ENCODE measurements at regions not wholly inside any gene's neighbourhood (a gene's known extent, or its start where the extent isn't known, plus 50 kb on each side); places are given as distances from the start of the nearest gene placed in this dataset.

DNA sequence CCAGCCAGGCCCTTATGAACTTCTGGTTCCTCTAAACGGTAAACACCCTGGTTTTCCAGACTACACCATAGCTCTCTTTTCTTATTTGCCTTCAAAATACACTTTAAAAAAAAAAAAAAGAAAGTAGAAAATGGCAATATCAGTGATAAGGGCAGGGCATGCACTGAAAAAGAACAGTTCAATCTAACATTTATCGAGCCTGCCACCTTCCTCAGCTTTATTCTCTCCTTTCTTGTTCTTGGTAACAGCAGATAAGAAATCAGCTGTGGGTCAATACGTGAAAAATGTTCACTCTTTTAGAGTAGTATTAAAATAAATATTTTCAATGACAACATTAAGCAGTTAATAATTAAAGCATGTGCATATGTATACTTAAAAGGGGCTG, 83.1 kb upstream of the ZNF648 start:
- H3K4me1 ChIP-seq = peaks cover 0 to 70% (median 31%) of the 10 kb centered on the region in 10 experiments; a peak in 14 of 20 replicates
- H3K9me3 ChIP-seq (replicated peaks in 1 of 11) = no peaks in the 10 kb centered on the region
- peak overlapping the region in 5 of 11 experiments; percentile 43 to 90 (median 76); a peak in 8 of 22 replicates for H3K4me2 ChIP-seq
- no peak overlapping the region for H3K4me3 ChIP-seq
- no peaks in the 10 kb centered on the region for H3K36me3 ChIP-seq
- H3K27me3 ChIP-seq = no peaks in the 10 kb centered on the region
- peak overlapping the region in 5 of 11 experiments; percentile 12 to 97 (median 85); a peak in 8 of 22 replicates for H3K9ac ChIP-seq
- peak overlapping the region in 6 of 11 experiments; percentile 3 to 100 (median 92); a peak in 9 of 22 replicates for H3K27ac ChIP-seq
- no peak for TF ChIP-seq Cebpa-rat (IDR thresholded peaks at IDR 0.05)
- no peaks in the 10 kb centered on the region for H4K20me1 ChIP-seq

DNA sequence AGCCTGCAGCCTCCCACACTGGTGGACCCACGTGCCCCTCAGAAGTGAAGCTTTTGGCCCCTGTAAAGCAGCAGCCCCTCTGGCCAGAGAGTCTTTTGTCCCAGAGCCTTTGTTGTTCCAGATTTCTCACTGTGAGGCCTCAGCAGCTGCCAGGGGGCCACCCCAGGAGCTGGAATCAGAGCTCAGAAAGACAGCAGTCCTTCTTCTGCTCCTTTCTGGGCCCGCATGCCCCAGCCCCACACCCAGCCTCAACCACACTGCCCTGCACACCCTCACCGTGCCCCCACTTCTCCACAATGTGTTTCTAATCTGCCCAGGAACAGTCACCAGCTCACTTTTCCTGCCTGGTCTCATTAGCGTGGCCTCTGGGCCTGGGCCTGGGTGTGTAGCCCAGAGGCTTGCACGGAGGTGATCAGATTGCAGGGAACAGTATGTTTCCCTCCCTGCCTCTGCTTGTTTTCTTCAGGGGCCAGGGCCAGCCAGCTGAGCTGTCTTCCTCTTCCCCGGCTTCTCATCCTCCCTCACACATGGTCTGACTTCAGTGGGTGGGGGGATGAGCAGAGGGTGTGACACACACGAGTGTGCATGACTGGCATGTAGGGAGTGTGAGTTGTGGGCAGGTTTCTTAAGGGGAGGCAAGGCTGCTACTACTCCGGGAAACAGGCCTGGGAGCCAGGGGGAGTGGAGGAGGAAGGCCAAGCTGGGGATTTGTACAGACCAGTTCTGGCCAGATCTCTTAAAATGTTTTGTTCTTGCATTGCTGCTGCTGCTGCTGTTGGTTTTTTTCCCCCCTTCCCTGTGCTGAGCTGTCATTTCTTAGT, 82.5 kb upstream of the ZNF648 start:
- Histone ChIP-seq H4K20me1 (no peaks in the 10 kb centered on the region), H3K27ac (peak overlapping the region in 6 of 11 experiments; percentile 3 to 100 (median 92); a peak in 9 of 22 replicates), H3K4me3 (peak overlapping the region in 1 of 10 experiments; percentile 15; a peak in 2 of 20 replicates), H3K9ac (peak overlapping the region in 6 of 11 experiments; percentile 12 to 97 (median 72); a peak in 9 of 22 replicates), H3K4me2 (peak overlapping the region in 5 of 11 experiments; percentile 43 to 97 (median 82); a peak in 10 of 22 replicates), H3K27me3 (no peaks in the 10 kb centered on the region), H3K36me3 (no peaks in the 10 kb centered on the region), H3K4me1 (peaks cover 0 to 66% (median 25%) of the 10 kb centered on the region in 10 experiments; a peak in 13 of 20 replicates), H3K9me3 (replicated peaks in 1 of 11) (no peaks in the 10 kb centered on the region)
- no peak for TF ChIP-seq Cebpa-rat (IDR thresholded peaks at IDR 0.05)

DNA sequence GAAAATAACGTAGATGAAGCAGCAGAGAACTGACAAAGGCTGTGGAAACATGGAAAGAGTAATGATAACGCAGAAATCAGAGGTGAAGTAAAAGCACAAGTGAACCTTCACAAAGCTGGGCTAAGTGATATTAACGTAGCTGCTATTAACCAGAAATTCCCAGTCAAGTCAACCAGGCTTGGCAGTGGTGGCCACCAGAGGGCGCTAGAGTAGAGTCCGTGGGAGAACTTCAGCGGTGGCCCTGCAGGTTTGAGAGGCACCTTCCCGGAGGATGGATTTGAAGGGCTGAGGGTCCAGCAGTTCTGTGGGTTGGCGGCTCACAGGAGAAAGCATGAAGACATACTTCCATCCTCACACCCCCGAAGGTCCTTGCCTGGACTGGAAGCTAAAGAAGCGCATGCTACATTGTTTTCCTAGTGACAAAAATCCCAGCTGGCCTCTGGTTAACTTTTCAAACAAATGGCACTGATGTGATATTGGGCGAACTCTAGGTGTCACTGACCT, 81.7 kb upstream of the ZNF648 start:
- Histone ChIP-seq H3K27me3 (no peaks in the 10 kb centered on the region), H3K36me3 (no peaks in the 10 kb centered on the region), H3K9ac (peak overlapping the region in 4 of 11 experiments; percentile 58 to 97 (median 90); a peak in 7 of 22 replicates), H3K9me3 (replicated peaks in 1 of 11) (no peaks in the 10 kb centered on the region), H3K4me2 (peak overlapping the region in 4 of 11 experiments; percentile 49 to 97 (median 86); a peak in 8 of 22 replicates), H3K4me1 (peaks cover 0 to 59% (median 18%) of the 10 kb centered on the region in 10 experiments; a peak in 10 of 20 replicates), H4K20me1 (no peaks in the 10 kb centered on the region), H3K27ac (peak overlapping the region in 4 of 11 experiments; percentile 88 to 100 (median 98); a peak in 8 of 22 replicates), H3K4me3 (no peak overlapping the region)
- no peak for TF ChIP-seq Cebpa-rat (IDR thresholded peaks at IDR 0.05)

DNA sequence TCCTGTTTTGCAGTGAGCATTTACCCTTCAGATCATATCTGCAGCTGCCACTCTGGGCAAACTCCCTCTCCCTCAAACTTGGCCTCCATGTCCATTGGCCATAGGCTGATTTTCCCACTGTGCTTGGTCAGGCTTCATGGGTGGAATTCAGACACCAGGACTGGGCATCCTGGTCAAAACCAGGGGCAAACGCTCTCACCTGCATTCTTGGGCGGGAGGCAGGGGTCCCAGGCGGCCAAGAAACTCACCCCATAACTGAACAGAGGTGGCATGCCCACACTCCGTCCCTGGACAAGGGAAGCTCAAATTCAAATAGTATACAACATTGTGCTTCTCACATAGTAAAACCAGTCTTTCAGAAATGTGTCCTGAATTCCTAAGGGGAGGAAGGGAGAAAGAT, 81.1 kb upstream of the ZNF648 start:
- Histone ChIP-seq H3K4me2 (peak overlapping the region in 2 of 11 experiments; percentile 90 to 97; a peak in 4 of 22 replicates), H4K20me1 (no peaks in the 10 kb centered on the region), H3K27ac (peak overlapping the region in 3 of 11 experiments; percentile 14 to 100 (median 99); a peak in 4 of 22 replicates), H3K36me3 (no peaks in the 10 kb centered on the region), H3K9ac (peak overlapping the region in 2 of 11 experiments; percentile 95 to 97; a peak in 3 of 22 replicates), H3K4me3 (no peak overlapping the region), H3K27me3 (no peaks in the 10 kb centered on the region), H3K4me1 (peaks cover 0 to 59% (median 12%) of the 10 kb centered on the region in 10 experiments; a peak in 10 of 20 replicates), H3K9me3 (replicated peaks in 1 of 11) (no peaks in the 10 kb centered on the region)
- TF ChIP-seq Cebpa-rat (IDR thresholded peaks at IDR 0.05) = no peak

DNA sequence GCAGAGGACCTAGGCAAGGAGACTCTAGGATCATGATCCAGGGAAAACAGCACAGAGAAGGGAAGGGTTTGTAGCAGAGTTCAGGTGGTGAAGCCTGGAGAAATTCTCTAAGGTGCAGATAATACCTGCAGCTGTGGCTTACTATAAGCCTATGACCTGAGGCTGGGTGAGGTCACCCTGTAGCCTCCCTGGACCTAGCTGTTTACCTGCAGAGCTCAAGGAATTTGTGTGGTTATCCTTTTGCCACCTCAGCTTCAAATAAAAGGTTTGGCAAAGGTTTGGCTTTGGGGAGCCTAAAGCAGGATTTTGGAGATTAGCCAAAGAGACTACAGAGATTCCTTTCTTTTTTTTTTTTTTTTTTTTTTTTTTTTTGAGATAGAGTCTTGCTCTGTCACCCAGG, 79.5 kb upstream of the ZNF648 start:
- Histone ChIP-seq H3K9ac (no peak overlapping the region), H3K27me3 (no peaks in the 10 kb centered on the region), H3K4me3 (no peak overlapping the region), H3K27ac (no peak overlapping the region), H3K4me2 (no peak overlapping the region), H3K9me3 (replicated peaks in 1 of 11) (no peaks in the 10 kb centered on the region), H4K20me1 (no peaks in the 10 kb centered on the region), H3K4me1 (peaks cover 3 to 56% (median 10%) of the 10 kb centered on the region in 10 experiments; a peak in 19 of 20 replicates), H3K36me3 (no peaks in the 10 kb centered on the region)
- no peak for TF ChIP-seq Cebpa-rat (IDR thresholded peaks at IDR 0.05)

DNA sequence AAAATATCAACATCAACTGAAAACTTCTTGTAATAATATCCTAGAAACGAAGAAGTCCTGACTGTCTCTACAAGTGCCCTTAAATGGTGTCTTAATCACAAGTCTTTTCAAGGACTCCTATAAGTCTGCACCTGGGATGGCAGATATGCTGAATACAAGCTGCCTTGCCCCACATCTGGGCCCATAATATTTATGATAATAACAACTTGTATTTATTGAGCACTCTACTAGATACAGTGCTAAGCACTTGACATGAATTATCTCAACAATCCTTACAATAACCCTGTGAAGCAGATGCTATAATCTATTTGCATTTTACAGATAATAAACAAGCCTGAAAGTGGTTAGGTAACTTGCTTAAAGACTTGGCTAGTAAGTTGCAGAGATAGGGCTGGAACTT, 78.0 kb upstream of the ZNF648 start:
- peaks cover 8 to 15% (median 10%) of the 10 kb centered on the region in 11 experiments for H3K9me3 ChIP-seq (replicated peaks in 1 of 11)
- no peak for TF ChIP-seq Cebpa-rat (IDR thresholded peaks at IDR 0.05)
- no peaks in the 10 kb centered on the region for H4K20me1 ChIP-seq
- H3K27ac ChIP-seq = no peak overlapping the region
- H3K4me1 ChIP-seq = peaks cover 10 to 41% (median 15%) of the 10 kb centered on the region in 10 experiments; a peak in 19 of 20 replicates
- no peaks in the 10 kb centered on the region for H3K36me3 ChIP-seq
- H3K27me3 ChIP-seq = no peaks in the 10 kb centered on the region
- H3K9ac ChIP-seq = no peak overlapping the region
- H3K4me3 ChIP-seq = no peak overlapping the region
- no peak overlapping the region for H3K4me2 ChIP-seq

DNA sequence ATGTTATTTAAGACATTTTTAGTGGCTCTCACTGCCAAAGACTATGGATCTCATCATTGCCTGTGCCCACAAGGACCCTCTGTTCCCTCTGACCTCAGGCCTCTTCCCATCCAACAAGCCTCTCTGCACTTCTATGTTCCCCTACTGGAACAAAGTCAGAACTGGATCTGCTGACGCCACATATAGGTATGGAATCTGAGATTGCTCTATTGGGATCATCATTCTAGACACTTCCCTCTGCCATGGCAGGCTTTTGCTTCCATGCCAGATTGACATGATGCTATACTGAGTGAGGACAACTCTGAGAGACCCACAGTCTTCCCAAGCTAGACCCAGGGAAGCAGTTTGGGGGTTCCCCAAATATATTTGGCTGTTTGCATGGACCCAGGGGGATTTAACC, 76.0 kb upstream of the ZNF648 start:
- Histone ChIP-seq H3K9ac (peak overlapping the region in 1 of 11 experiments; percentile 6; a peak in 1 of 22 replicates), H3K27me3 (no peaks in the 10 kb centered on the region), H3K36me3 (no peaks in the 10 kb centered on the region), H3K4me1 (peaks cover 6 to 24% (median 10%) of the 10 kb centered on the region in 10 experiments; a peak in 18 of 20 replicates), H3K4me3 (no peak overlapping the region), H3K4me2 (peak overlapping the region in 3 of 11 experiments; percentile 18 to 83 (median 73); a peak in 4 of 22 replicates), H3K9me3 (replicated peaks in 1 of 11) (peaks cover 21 to 34% (median 25%) of the 10 kb centered on the region in 11 experiments), H4K20me1 (no peaks in the 10 kb centered on the region), H3K27ac (peak overlapping the region in 1 of 11 experiments; percentile 50; a peak in 2 of 22 replicates)
- no peak for TF ChIP-seq Cebpa-rat (IDR thresholded peaks at IDR 0.05)

DNA sequence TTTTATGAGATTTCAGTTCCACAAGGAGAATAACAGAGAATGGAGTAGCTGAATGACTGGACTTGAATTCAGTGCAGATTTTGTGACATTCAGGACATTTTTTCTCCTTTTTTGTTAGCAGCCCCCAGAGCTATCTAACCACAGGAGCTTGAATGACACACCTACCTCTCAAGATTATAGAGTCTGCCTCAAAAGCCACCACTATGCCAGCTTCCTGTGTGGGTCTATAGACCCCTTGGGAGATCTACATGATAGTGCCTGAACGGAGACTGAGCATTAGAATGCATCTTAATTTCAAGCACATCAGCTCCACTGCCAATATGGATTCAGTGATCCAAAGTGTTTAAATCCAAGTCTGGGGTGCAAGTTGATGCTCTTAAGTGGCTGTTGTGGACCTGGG, 74.4 kb upstream of the ZNF648 start:
- no peak for TF ChIP-seq Cebpa-rat (IDR thresholded peaks at IDR 0.05)
- Histone ChIP-seq H4K20me1 (no peaks in the 10 kb centered on the region), H3K9ac (no peak overlapping the region), H3K4me2 (peak overlapping the region in 7 of 11 experiments; percentile 7 to 62 (median 46); a peak in 11 of 22 replicates), H3K4me3 (no peak overlapping the region), H3K36me3 (no peaks in the 10 kb centered on the region), H3K27me3 (no peaks in the 10 kb centered on the region), H3K9me3 (replicated peaks in 1 of 11) (peaks cover 21 to 38% (median 25%) of the 10 kb centered on the region in 11 experiments), H3K27ac (no peak overlapping the region), H3K4me1 (peaks cover 6 to 19% (median 10%) of the 10 kb centered on the region in 10 experiments; a peak in 18 of 20 replicates)

DNA sequence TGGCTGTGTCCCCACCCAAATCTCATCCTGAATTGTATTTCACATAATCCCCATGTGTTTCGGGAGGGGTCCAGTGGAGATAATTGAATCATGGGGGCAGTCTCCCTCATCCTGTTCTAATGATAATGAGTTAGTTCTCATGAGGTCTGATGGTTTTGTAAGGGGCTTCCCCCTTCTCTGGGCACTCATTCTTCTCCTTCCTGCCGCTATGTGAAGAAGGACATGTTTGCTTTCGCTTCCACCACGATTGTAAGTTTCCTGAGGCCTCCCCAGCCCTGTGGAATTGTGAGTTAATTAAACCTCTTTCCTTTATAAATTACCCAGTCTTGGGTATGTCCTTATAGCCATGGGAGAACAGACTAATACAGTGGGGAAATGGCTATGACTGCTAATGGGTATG, 72.7 kb upstream of the ZNF648 start:
- H3K9me3 ChIP-seq (replicated peaks in 1 of 11) = peaks cover 21 to 38% (median 25%) of the 10 kb centered on the region in 11 experiments
- no peaks in the 10 kb centered on the region for H3K27me3 ChIP-seq
- no peak overlapping the region for H3K4me3 ChIP-seq
- no peak for TF ChIP-seq Cebpa-rat (IDR thresholded peaks at IDR 0.05)
- no peak overlapping the region for H3K4me2 ChIP-seq
- peaks cover 6 to 19% (median 10%) of the 10 kb centered on the region in 10 experiments; a peak in 18 of 20 replicates for H3K4me1 ChIP-seq
- no peak overlapping the region for H3K27ac ChIP-seq
- no peak overlapping the region for H3K9ac ChIP-seq
- H3K36me3 ChIP-seq = no peaks in the 10 kb centered on the region
- no peaks in the 10 kb centered on the region for H4K20me1 ChIP-seq

Measured in BLaER1 treated with 17β-estradiol and CSF1 and Interleukin-3, amounts not matched to agents 10 nM and 100 nM (cell line).